ENCODE measurements at regions not wholly inside any gene's neighbourhood (a gene's known extent, or its start where the extent isn't known, plus 50 kb on each side); places are given as distances from the start of the nearest gene placed in this dataset.

DNA sequence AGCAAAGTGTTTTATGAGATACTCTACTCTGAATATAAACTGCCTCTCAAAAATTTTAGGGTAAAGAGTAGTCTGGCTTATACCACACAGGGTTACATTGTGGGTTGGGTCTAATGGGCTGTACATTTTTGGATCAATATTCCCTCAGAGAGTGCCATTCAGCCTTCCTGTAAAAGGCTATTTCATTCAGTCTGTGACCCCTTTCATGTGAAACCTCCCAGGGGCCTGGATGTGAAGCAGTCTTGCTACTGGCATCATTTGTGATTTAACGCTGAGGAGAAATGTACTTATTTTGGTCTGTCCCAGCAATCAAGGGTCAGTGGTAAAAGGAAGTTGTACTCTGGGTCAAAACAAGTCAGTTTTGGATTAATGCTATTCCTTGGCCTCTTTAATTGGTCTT lies 71.8 kb upstream of the PRKG1 start:
- Histone ChIP-seq H3K23ac (ENCODE audit: insufficient read length) (no peak overlapping the region), H3K4me1 (replicated peaks in 1 of 4; ENCODE audit: control insufficient read depth in 3 of 4, insufficient read depth in 4 of 4, low read length in 3 of 4) (peaks cover 0 to 5% (median 4%) of the 10 kb centered on the region in 4 experiments; a peak in 3 of 7 replicates), H2BK5ac (ENCODE audit: low read depth, low read length) (no peak overlapping the region), H2BK120ac (replicated peaks; ENCODE audit: low read depth, low read length) (no peak overlapping the region), H3K4ac (replicated peaks; ENCODE audit: insufficient read length, low read depth, low read length) (no peak overlapping the region), H3K23me2 (ENCODE audit: low read depth, low read length) (no peaks in the 10 kb centered on the region), H4K8ac (ENCODE audit: extremely low read depth, insufficient read depth, low read length) (no peak overlapping the region), H3K4me2 (ENCODE audit: insufficient read depth in 1 of 2, low read depth in 2 of 2, low read length in 2 of 2) (no peak overlapping the region), H2BK20ac (ENCODE audit: low read length) (no peak overlapping the region), H3K9me3 (ENCODE audit: insufficient read depth in 2 of 2, low read depth in 1 of 2, low read length in 1 of 2) (no peaks in the 10 kb centered on the region), H3K56ac (replicated peaks; ENCODE audit: insufficient read length, low read depth, low read length) (no peak overlapping the region), H4K20me1 (replicated peaks in 1 of 2; ENCODE audit: control insufficient read depth in 1 of 2, insufficient read depth in 2 of 2, low read length in 2 of 2) (no peaks in the 10 kb centered on the region), H2AK5ac (ENCODE audit: low read depth, low read length) (no peak overlapping the region), H4K91ac (replicated peaks; ENCODE audit: insufficient read length, low read length) (no peak overlapping the region), H3K4me3 (ENCODE audit: extremely low read depth in 1 of 4, insufficient read depth in 2 of 4, low read depth in 3 of 4, low read length in 4 of 4) (no peak overlapping the region), H2AFZ (ENCODE audit: low read length) (peak overlapping the region; percentile 14; the same call in 1 of the 2 replicates), H4K5ac (ENCODE audit: insufficient read length, low read depth, low read length) (no peak overlapping the region), H3K27me3 (replicated peaks in 1 of 4; ENCODE audit: control insufficient read depth in 3 of 4, extremely low read depth in 1 of 4, insufficient read depth in 3 of 4, low read length in 3 of 4) (no peaks in the 10 kb centered on the region; a peak in 1 of 7 replicates), H3K27ac (ENCODE audit: low read depth, low read length) (no peak overlapping the region), H3K79me1 (ENCODE audit: low read depth, low read length) (no peaks in the 10 kb centered on the region), H3K9ac (replicated peaks in 1 of 4; ENCODE audit: extremely low read depth in 1 of 4, low read depth in 3 of 4, low read length in 3 of 4) (no peak overlapping the region), H3K79me2 (ENCODE audit: control insufficient read depth in 1 of 2, insufficient read depth in 2 of 2, low read length in 2 of 2) (no peaks in the 10 kb centered on the region), H3K18ac (ENCODE audit: extremely low read depth, low read length) (no peak overlapping the region), H3K14ac (ENCODE audit: insufficient read length) (no peak overlapping the region), H3K36me3 (ENCODE audit: control insufficient read depth in 2 of 4, insufficient read depth in 4 of 4, low read length in 3 of 4) (no peaks in the 10 kb centered on the region), H2BK12ac (ENCODE audit: low read depth, low read length) (no peak overlapping the region), H2BK15ac (ENCODE audit: low read length) (no peak overlapping the region)
- FAIRE-seq (no peak), DNase-seq (ENCODE audit: low read depth in 1 of 2, low spot score in 2 of 2) (no peak)
- ChIA-PET CTCF (ENCODE audit: partially characterized antibody) (no interaction called here), POLR2A (ENCODE audit: partially characterized antibody) (no interaction called here)
- 100% methylated on average over 1 of the region's 1 CpG; no CpG with 5 or more reads in 1 of the 2 experiments for WGBS, 2 experiments (ENCODE audit: extremely low coverage in 1 of 2, insufficient coverage in 1 of 2, insufficient read length in 1 of 2, insufficient replicate concordance in 2 of 2, low coverage in 1 of 2, low lambda C conversion rate in 2 of 2, missing lambda C conversion rate in 1 of 2)
- TF ChIP-seq TEAD4 (IDR thresholded peaks at IDR 0.05; ENCODE audit: low read depth, low read length), result no peak
- TF ChIP-seq, protein P1, sequence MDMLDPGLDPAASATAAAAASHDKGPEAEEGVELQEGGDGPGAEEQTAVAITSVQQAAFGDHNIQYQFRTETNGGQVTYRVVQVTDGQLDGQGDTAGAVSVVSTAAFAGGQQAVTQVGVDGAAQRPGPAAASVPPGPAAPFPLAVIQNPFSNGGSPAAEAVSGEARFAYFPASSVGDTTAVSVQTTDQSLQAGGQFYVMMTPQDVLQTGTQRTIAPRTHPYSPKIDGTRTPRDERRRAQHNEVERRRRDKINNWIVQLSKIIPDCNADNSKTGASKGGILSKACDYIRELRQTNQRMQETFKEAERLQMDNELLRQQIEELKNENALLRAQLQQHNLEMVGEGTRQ (IDR thresholded peaks at IDR 0.05; ENCODE audit: low read length), result no peak
- no peak for TF ChIP-seq SP2 (IDR thresholded peaks at IDR 0.05; ENCODE audit: low read length)

All from H1 (cell line).